IPS DF 6.9 (cell line): ENCODE measurements at regions not wholly inside any gene's neighbourhood (a gene's known extent, or its start where the extent isn't known, plus 50 kb on each side); places are given as distances from the start of the nearest gene placed in this dataset.

Experiments used
- DNase-seq: peaks from one replicate; pipeline ENCODE4 v3.0.0-alpha.2; 2013; ENCODE audit warnings: low read depth, low spot score
- H3K27ac ChIP-seq: one replicate; pipeline ENCODE4 v1.5.1; 2013; ENCODE audit warnings: low read length, control low read depth
- H3K27me3 ChIP-seq: 2 replicates; pipeline ENCODE4 v1.6.1; 2013; ENCODE audit warnings: mild to moderate bottlenecking, low read length; ENCODE audit not compliant: control insufficient read depth, insufficient read depth
- H3K36me3 ChIP-seq: 2 replicates; pipeline ENCODE4 v1.6.1; 2013; ENCODE audit warnings: low read length; ENCODE audit not compliant: control insufficient read depth, insufficient read depth
- H3K4me1 ChIP-seq: 2 replicates; pipeline ENCODE4 v1.6.1; 2013; ENCODE audit warnings: low read length; ENCODE audit not compliant: control insufficient read depth, insufficient read depth
- H3K4me3 ChIP-seq: 2 replicates; pipeline ENCODE4 v1.5.1; 2013; ENCODE audit warnings: mild to moderate bottlenecking, low read length
- H3K9me3 ChIP-seq: 2 replicates; pipeline ENCODE4 v1.6.1; 2013; ENCODE audit warnings: low read length, inconsistent platforms; ENCODE audit not compliant: control insufficient read depth, insufficient read depth
- WGBS: extraction: QIAGEN DNeasy Blood & Tissue Kit; methylation state at CpG from one replicate; pipeline ENCODE4 v1.1.7; 2013; ENCODE audit warnings: mixed read lengths, missing lambda C conversion rate; ENCODE audit not compliant: insufficient read length, insufficient coverage; 5-methylcytosine and 5-hydroxymethylcytosine counted together

DNA sequence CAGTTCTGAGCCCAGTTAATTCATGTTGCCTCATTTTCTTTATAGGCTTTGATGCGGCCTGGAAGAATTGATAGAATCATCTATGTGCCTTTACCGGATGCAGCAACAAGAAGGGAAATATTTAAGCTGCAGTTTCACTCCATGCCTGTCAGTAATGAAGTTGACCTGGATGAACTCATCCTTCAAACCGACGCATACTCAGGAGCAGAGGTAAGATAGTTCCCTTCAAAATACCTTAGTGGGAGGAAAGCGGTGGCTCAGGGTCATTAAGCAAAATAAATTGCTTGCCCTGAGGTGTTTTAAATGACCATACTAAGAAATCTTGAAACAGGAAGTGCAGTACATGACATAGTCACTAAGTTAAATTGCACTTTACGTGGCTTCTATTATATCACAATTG lies 140.6 kb upstream of the SPRY1 start:
- H3K4me3 ChIP-seq, result no peak overlapping the region
- no peaks in the 10 kb centered on the region; the same call in 1 of the 2 replicates for H3K36me3 ChIP-seq
- 0 out of 2 replicates have a peak, but pooled peaks cover 2% of the 10 kb centered on the region for H3K4me1 ChIP-seq
- DNase-seq, result no peak
- H3K9me3 ChIP-seq, result no peaks in the 10 kb centered on the region
- no peaks in the 10 kb centered on the region for H3K27me3 ChIP-seq
- no peak overlapping the region for H3K27ac ChIP-seq
- no CpG with 5 or more reads among the region's 6 CpGs for WGBS

DNA sequence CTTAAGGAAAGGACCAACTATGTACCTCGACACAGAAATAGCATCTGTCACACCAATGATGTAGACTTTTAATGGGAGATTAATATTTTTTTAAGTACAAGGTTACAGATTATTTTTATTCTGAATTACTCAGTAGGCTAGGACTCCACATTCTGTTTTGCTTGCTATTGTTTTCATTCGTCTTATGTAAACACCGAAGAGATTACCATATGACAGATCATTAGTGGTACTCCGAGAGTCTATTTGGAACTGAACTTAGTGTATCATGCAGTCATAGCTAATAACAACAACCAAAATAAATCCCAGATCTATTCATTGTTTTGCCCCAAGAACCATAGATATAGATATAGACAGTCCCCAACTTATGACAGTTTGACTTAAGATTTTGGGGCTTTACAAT lies 139.7 kb upstream of the SPRY1 start:
- WGBS, result no CpG with 5 or more reads among the region's 4 CpGs
- DNase-seq, result no peak
- H3K27ac ChIP-seq, result no peak overlapping the region
- H3K9me3 ChIP-seq, result no peaks in the 10 kb centered on the region
- 0 out of 2 replicates have a peak, but pooled peaks cover 2% of the 10 kb centered on the region for H3K4me1 ChIP-seq
- no peak overlapping the region for H3K4me3 ChIP-seq
- no peaks in the 10 kb centered on the region for H3K27me3 ChIP-seq
- H3K36me3 ChIP-seq, result no peaks in the 10 kb centered on the region; the same call in 1 of the 2 replicates

DNA sequence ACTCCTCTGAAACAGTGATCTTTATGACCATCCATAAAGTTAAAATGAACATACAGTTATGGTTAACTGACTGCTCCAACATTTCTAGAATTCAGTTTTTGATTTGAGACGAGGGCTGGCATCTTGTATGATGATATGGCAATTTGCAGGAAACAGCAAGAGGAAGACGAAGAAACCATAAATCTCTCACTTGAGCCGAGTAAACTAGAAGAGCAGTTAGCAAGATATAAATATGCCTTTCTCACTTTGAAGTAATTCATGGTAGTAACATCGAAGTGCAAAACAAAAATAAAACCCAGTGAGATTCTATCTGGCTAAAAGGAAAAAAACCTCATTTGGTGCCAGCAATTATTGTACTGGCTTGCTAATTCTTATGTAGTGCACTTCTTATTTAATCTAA lies 139.0 kb upstream of the SPRY1 start:
- no peak overlapping the region for H3K4me3 ChIP-seq
- H3K27me3 ChIP-seq, result no peaks in the 10 kb centered on the region
- H3K4me1 ChIP-seq, result 0 out of 2 replicates have a peak, but pooled peaks cover 2% of the 10 kb centered on the region
- no peaks in the 10 kb centered on the region; the same call in 1 of the 2 replicates for H3K36me3 ChIP-seq
- DNase-seq, result no peak
- H3K27ac ChIP-seq, result no peak overlapping the region
- no peaks in the 10 kb centered on the region for H3K9me3 ChIP-seq
- WGBS, result no CpG with 5 or more reads among the region's 4 CpGs

DNA sequence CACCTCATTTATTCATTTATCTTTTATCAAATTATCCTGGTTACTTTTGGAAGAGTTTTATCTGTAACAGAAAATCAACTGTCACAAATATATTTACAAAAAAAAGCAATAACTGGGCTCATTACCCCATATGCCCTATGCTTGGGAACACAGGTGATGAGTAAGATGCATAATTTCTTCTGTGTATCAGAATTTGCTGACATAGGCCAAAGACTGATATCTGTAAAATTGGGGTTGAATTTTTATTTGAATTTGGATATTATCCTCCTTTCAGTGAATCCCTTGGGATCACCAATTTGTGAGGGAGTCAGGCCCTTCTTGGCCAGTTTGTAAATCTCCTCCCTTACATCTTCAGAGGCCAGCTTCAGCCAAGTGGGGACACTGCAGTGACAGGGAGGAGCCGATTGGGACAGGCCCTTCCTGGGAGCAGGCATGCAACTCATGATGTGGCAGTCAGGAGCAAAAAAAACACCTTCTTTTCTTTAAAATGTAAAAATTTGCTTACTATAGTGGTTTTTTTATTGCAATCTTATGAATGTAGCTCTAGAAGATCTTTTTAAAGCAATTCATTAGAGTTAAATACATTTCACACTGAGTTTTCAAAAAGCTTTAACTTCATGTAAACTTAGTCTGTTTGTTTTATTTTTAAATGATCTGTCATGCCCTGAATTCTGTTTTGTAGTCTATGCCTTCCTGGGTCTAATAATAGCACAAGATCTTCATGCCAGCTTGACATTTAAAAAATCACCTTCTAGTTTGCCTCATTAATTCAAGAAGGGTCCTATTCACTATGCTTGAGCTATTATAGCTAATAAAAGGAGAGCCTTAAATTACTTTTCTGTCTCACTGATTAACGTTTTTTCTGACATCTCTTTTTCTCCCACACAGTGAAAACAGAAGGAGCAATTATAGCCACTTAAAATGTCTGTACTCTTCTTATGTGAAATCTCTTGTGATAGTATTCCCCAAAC lies 136.6 kb upstream of the SPRY1 start:
- Histone ChIP-seq H3K27ac (no peak overlapping the region), H3K27me3 (no peaks in the 10 kb centered on the region), H3K4me3 (no peak overlapping the region), H3K9me3 (no peaks in the 10 kb centered on the region), H3K36me3 (no peaks in the 10 kb centered on the region; the same call in 1 of the 2 replicates), H3K4me1 (0 out of 2 replicates have a peak, but pooled peaks cover 2% of the 10 kb centered on the region)
- DNase-seq, result no peak
- WGBS, result no CpG with 5 or more reads among the region's 2 CpGs

DNA sequence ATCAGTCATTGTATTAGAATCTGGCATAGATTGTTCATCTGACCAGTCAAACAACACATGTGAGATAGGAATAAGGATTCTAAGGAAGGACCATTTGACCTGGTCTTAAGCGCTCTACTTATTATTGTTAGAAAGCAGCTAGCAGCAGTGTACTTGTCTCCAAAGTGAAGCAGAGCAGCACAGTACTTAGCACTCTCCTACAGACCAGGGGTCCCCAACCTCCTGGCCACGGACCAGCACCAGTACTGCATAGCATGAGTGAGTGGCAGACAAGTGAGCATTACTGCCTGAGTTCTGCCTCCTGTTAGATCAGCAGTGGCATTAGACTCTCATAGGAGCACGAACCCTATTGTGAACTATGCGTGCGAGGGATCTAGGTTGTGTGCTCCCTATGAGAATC lies 135.9 kb upstream of the SPRY1 start:
- no peaks in the 10 kb centered on the region; the same call in 1 of the 2 replicates for H3K36me3 ChIP-seq
- H3K4me1 ChIP-seq, result 0 out of 2 replicates have a peak, but pooled peaks cover 2% of the 10 kb centered on the region
- no peaks in the 10 kb centered on the region for H3K9me3 ChIP-seq
- WGBS, result no CpG with 5 or more reads among the region's 5 CpGs
- H3K27ac ChIP-seq, result no peak overlapping the region
- H3K4me3 ChIP-seq, result no peak overlapping the region; the same call in 1 of the 2 replicates
- no peaks in the 10 kb centered on the region for H3K27me3 ChIP-seq
- DNase-seq, result no peak

DNA sequence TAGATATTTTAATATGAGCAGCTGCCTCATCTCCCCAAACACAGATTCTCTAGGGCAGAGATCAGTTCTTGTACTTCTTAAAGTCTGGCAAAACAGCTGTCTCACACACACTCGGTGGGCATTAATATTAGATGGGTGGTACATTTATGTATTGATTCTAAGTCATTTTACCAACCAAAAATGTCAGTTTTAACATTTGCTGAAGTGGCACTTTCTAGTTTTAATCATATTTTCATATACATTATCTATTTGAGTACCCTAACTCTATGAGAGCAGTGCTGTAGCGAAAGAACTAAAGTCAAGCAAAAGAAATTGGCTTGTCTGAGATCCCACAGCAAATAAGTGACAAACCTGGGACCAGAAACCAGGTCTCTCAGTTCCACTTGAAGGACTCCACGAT lies 134.5 kb upstream of the SPRY1 start:
- no peak overlapping the region for H3K27ac ChIP-seq
- no peak for DNase-seq
- no peaks in the 10 kb centered on the region for H3K27me3 ChIP-seq
- H3K4me3 ChIP-seq, result no peak overlapping the region
- no peaks in the 10 kb centered on the region; the same call in 1 of the 2 replicates for H3K36me3 ChIP-seq
- H3K9me3 ChIP-seq, result no peaks in the 10 kb centered on the region
- WGBS, result no CpG with 5 or more reads among the region's 3 CpGs
- 0 out of 2 replicates have a peak, but pooled peaks cover 2% of the 10 kb centered on the region for H3K4me1 ChIP-seq

DNA sequence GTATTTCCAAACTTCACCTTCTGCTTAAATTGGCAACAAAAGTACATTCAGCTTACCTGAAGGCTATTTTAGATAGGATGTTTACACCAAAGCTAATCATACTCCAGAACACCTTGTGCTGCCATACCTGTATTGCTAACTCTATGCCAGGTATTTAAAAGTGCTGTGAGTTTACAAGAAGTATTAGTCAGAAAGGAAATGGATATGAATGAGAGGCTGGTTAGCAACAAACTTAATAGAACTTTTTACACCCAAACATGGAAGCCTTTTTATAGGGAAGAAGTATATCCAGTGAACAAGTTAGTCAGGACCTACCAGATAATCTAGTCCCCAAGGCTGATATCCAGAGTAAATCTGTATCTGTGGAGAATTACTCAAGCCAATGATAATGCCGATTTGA lies 131.2 kb upstream of the SPRY1 start:
- DNase-seq, result no peak
- H3K9me3 ChIP-seq, result no peaks in the 10 kb centered on the region
- no CpG with 5 or more reads among the region's 1 CpG for WGBS
- no peaks in the 10 kb centered on the region; the same call in 1 of the 2 replicates for H3K36me3 ChIP-seq
- no peak overlapping the region for H3K4me3 ChIP-seq
- no peak overlapping the region for H3K27ac ChIP-seq
- H3K27me3 ChIP-seq, result no peaks in the 10 kb centered on the region
- H3K4me1 ChIP-seq, result 0 out of 2 replicates have a peak, but pooled peaks cover 2% of the 10 kb centered on the region

DNA sequence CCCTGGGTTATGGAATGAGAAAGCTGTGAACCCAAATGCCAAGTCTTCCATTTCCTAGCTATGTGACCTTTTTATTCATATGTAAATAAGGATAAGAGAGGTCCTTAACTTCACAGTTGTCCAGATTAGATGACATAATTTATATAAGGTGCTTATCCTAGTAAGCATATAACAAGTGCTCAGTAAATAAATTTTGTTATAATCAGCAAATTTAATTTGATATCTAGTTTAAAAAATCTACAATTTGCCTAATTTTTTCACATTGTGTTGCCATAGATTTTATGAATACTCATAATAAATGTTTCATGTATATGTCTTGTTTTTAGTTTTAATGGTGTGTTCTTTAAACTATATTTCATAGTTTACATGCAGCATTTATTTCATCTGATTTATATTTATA lies 130.4 kb upstream of the SPRY1 start:
- Histone ChIP-seq H3K27me3 (no peaks in the 10 kb centered on the region), H3K36me3 (no peaks in the 10 kb centered on the region)
- no peak for DNase-seq

DNA sequence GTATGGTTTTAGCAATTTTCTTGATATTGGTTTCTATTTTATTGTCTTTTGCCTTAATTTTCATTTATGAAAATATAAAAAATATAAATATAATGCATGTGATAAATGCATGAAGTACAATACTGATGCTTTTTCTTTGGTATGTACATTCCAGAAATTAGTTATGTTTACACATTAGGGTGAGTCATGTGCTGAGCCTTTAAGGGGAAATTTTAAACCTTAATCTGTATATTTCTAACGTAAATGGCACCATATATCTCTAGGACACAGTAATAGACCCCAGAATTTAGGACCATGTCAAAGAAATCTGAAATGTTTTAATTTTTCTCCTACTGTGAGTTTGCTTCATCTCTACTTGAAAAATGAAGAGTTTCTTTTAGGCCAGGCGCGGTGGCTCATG lies 117.8 kb upstream of the SPRY1 start:
- no peaks in the 10 kb centered on the region; the same call in 1 of the 2 replicates for H3K4me1 ChIP-seq
- H3K27me3 ChIP-seq, result no peaks in the 10 kb centered on the region
- no peak overlapping the region for H3K4me3 ChIP-seq
- no CpG with 5 or more reads among the region's 3 CpGs for WGBS
- H3K27ac ChIP-seq, result no peak overlapping the region
- no peaks in the 10 kb centered on the region for H3K9me3 ChIP-seq
- DNase-seq, result no peak
- no peaks in the 10 kb centered on the region for H3K36me3 ChIP-seq

More for the DNA sequence above, 130.4 kb upstream of the SPRY1 start:
- no peak overlapping the region for H3K27ac ChIP-seq
- no peaks in the 10 kb centered on the region for H3K9me3 ChIP-seq
- no peak overlapping the region for H3K4me3 ChIP-seq
- H3K4me1 ChIP-seq, result no peaks in the 10 kb centered on the region

DNA sequence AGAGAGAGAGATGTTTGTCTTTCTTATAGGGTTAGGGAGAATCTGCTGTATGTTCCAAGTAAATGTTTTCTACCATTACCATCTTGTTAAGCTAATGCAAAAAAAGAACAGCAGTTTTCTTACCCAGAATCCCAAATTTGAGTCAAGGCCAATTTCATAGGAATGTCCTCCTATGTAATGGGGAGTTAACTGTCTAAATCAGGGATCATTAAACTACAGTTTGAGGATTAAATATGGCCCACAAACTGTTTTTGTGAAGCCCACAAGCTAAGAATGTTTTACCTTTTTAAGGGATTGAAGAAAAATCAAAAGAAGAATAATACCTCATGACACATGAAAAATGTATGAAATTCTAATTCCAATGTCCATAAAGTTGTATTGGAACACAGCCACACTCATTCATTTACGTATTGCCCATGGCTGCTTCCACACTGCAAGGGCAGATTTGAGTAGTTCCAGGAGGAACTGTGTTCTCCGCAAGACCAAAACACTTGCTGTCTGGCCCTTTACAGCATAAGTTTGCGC lies 113.2 kb upstream of the SPRY1 start:
- H3K27me3 ChIP-seq, result no peaks in the 10 kb centered on the region
- WGBS, result no CpG with 5 or more reads among the region's 3 CpGs

More for the DNA sequence above, 113.2 kb upstream of the SPRY1 start:
- DNase-seq, result no peak
- H3K27ac ChIP-seq, result no peak overlapping the region
- no peaks in the 10 kb centered on the region for H3K36me3 ChIP-seq
- H3K9me3 ChIP-seq, result no peaks in the 10 kb centered on the region
- no peaks in the 10 kb centered on the region; the same call in 1 of the 2 replicates for H3K4me1 ChIP-seq
- no peak overlapping the region for H3K4me3 ChIP-seq
